Right renal cortex interstitium (tissue), 3 donors: ENCODE measurements at regions not wholly inside any gene's neighbourhood (a gene's known extent, or its start where the extent isn't known, plus 50 kb on each side); places are given as distances from the start of the nearest gene placed in this dataset.

ENCODE experiments used
- DNase-seq, 3 donors: peaks; one replicate each; pipeline ENCODE4 v3.0.0-alpha.2; 2013; ENCODE audit warnings: low read depth in 3 of 3, low spot score in 2 of 3

- no peak for DNase-seq
Observed at GRCh38 chr22:48856308-48856615, 971.4 kb downstream of the BRD1 start.

GRCh38 chr22:48855593-48856307, 971.9 kb downstream of the BRD1 start:
- no peak for DNase-seq

DNA sequence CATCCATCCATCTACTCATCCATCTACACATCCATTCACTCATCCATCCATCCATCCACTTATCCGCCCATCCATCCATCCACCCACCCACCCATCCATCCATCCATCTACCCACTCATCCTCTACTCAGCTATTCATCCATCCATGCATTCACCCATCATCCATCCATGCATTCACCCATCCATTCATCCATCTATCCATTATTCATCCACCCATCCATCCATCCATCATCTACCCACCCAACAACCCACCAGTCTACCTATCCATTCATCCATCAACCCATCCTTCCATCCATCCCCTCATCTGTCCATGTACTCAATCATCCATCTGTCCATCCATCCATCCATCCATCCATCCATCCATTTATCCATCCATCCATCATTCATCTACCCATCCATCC, 972.7 kb downstream of the BRD1 start:
- no peak for DNase-seq

DNA sequence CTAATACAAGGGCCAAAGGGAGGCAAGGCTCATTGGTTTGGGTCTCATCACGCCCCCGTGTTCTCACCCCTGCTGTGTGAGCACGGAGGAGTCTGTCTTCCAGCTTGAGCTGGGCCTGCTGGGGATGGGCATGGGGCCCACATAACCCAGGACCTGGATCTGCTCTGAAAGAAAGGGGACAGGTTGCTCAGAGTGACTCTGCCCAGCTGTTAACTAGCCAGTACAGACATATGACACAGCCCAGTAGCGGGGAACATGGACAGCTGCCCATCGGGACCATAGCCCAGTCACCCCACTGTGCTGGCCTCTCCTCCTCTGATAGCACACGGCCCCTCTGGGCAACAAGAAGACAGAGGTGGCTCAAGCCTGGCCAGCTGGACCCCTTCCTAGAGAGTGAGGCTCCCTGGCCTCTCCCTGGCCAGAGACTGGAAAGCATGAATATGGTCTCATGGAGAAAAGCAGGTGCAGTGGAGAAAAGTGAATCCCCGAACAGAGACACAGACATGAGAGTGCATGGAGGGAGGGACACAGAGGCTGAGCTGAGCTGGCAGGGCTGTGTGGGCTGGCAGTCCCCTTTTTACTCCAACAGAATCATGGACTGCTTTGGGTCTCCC, 973.9 kb downstream of the BRD1 start:
- no peak for DNase-seq

DNA sequence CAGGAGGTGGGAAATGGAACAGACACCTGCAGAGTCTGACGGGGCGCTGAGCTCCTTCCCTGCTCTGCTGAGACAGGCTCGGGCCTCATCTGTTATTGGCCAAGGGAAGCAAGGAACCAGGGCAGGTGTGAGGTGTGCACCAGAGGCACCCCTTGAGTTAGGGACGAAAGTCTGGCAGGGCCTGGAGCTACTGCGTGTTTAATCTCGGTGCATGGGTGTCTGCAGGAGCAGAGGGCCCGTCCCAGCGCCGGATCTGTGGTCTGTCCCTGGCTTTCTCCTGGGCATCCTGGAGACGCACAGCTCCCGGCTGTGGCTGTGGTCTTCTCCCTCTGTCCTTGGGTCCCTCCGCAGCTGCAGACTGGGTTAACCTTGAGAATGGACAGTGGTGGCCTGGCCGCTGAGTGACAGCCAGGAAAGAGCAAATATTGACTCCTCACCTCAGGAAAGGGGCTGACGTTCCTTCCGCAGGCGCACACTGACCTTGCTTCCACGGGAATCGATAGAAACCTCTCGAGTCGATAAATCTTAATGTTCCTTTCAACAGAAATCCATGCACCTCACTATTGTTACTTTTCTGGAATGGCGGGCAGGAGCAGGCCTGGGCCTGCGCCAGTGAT, 975.6 kb downstream of the BRD1 start:
- DNase-seq = no peak

DNA sequence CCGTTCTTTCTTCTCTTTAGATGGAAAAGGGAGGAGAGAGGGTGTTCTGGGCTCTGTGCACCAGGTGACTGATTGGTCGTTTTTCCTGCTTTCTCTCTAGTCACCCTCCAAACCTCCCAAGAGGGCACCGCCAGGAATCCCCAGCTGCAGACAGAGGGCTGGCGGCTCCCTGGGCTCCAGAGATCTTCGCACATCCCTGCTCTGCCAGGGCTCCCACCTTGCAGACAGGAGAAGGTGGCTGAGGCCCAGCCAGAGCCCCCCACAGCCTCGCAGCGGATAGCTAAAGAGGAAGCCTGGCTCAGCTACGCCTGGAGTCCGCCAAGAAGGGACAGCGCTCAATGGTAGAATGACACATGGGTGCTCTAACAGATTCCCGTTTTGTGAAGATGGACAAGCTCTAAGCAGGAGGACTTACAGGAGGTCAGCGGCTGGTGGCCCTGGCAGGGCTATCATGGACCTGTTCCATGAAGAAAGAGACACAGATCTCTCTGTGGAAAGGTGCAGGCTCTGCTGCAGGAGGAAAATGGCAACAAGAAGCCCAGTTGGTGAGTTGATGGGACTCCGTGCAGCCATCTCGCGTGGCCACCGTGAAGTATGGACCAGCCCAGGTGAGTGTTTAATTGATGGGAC, 976.9 kb downstream of the BRD1 start:
- DNase-seq = no peak

- DNase-seq = no peak
Observed at GRCh38 chr22:48849963-48850657, 977.6 kb downstream of the BRD1 start.

GRCh38 chr22:48849219-48849912, 978.3 kb downstream of the BRD1 start:
- DNase-seq = no peak

GRCh38 chr22:48846200-48846599, 981.5 kb downstream of the BRD1 start:
- DNase-seq = no peak

DNA sequence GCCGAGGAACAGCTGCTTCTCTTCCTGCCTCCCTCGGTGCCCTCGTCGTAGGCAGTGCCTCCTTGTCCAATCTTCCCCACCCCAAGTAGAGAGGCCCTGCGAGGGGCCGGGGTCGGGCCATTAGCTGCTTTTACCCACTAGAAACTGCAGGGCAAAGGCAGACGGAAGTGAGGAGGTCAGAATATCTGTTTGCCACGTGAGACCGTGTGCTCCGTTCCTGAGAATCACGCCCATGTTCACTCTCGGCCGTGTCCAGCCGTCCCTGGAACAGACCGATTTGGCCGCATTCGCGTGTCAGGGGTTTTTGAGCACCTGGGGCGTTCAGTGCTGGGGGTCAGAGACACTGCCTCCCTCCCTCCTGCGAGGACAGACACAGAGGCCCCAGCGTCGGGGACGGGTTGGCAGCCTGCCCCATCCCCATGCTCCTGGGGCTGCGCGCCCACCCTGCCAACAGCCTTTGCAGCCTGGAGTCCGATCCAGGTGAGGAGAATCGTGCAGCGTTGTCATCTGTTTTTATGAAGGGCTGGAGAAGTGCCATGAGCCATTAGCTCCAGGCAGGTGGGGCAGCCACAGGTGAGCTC, 982.2 kb downstream of the BRD1 start:
- DNase-seq = no peak

DNA sequence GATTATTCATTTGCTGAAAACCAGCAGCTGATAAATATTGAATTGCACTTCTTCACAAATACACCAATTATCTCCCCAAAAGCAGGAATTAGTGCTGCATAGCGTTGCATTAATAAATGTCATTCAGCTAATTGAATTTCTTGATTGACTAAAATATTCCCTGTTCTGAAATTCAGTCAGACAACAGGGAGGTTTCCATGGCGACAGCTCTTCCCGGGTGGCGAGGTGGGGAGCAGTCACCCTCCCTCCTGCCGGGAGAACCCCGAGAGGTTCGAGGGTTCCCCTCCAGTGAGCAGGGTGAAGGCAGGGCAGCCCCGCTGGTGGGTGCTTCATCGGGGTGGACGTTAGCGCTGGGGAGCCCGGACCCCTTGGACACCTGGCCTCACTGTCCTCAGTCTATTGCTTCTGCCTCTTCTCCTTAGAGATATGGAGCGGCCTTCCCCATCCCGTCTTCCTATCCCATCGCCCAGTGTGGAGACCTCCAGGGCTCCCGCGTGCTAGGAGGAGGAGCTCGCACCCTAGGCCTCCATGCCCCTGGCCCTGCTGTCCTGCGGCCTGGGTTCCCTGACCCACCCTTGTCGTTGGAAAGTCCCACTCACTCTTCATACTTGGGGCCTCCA, 983.5 kb downstream of the BRD1 start:
- DNase-seq = no peak

DNA sequence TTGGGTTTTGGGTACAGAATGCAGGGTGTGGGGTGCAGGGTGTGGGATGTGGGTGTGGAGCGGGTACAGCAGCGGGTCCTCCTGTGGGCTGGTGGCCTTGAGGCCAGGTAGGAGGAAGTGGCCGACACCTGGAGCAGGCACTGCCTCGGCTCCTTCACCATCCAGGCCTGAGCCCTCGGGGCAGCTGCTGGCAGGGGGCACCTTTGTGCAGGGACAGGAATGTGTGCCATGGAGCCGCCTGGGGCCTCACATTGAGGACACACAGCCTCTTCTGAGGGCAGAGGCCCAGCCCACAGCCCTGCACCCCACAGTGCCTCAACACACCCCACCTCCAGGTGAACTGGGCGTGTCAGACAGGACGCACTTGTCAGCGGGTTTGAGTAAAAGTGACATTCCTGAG, 984.0 kb downstream of the BRD1 start:
- DNase-seq = no peak

GRCh38 chr22:48842976-48843375, 984.7 kb downstream of the BRD1 start:
- DNase-seq = no peak

- no peak for DNase-seq
Observed at GRCh38 chr22:48842583-48842945, 985.1 kb downstream of the BRD1 start.

DNA sequence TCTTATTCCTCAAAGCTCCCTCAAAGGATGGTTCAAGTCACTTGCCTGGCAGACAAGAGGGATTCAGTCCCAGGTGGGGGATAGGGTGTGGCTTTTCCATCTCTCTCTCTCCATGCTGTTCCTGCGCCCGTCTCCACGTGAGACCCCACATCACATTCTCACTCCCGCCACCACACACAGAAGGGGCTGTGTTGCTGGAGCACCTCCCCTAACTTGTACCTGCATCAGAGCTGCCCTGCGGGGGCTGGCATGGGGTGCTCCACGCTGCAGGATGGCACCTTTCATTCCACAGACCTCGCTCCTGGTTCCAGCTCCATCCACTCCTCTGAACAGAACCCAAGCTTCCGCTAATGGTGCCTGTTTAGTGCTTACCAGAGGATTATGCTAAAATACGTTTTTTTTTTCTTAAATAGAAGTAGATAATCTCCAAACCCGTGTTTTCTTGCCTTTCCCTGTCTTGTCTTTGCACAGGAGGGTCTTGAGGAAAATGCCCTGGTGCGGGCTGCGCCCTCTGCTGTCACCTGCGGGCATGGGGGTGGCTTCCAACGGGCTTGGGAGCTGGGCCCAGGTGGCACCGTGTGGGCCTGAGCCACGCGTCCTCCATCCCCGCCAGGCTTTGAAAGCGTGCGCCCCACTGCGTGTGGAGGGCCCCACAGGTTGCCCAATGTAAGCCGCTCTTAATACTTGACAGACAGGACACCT, 985.6 kb downstream of the BRD1 start:
- DNase-seq = no peak

GRCh38 chr22:48840112-48840949, 987.3 kb downstream of the BRD1 start:
- DNase-seq = no peak

DNA sequence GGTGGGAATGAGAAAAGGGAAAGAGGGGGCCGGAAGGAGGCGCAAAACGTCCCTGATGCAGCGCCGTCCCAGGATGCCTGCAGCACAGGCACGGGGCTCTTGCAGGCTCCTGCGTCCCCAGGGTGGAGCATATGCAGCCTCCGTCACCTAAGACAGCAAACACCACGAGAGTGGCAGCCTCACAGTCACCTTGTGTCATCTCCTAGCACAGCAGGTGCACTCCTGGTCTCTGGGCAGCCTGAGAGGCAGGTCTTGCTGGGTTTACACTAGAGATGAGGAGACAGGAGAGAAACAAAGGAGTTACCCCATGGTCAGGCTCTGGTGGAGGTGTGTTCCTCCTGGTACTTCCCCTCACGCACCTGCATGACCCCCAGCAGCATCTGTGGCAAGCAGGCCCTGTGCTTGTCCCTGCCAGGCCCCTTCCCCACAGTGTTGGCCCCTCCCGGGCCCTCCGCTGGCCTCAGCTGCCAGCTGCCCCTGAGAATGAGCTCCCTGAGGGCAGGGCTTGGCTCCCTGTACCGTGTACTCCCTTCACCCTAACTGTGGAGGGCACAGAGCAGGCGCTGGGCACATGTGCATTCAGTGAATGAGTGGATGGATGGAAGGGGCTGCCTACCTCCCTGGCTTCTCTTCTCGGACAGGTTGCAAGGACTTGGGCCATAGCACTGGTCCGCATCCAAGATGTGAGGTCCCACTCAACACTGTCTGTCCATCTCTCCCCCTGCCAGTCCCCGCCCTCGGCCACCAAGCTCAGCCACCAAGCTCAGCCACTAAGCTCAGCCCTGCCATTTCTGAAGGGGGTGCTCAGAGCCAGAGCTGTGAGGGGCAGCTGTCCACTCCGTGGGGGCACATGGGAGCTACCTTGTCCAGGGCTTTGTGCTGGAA, 988.6 kb downstream of the BRD1 start:
- DNase-seq = no peak

- no peak for DNase-seq
Observed at GRCh38 chr22:48838376-48838775, 989.3 kb downstream of the BRD1 start.
